MM.1S (cell line): ENCODE measurements at regions not wholly inside any gene's neighbourhood (a gene's known extent, or its start where the extent isn't known, plus 50 kb on each side); places are given as distances from the start of the nearest gene placed in this dataset.

Source experiments
- DNase-seq: peaks from one replicate; pipeline ENCODE4 v3.0.0-alpha.2; 2015
- H2AFZ ChIP-seq: fragments of 300-600 bp; sonication (generic); 2 replicates; pipeline ENCODE4 v1.6.0; 2016; ENCODE audit warnings: antibody characterized with exemption, low read length
- H3F3A ChIP-seq: fragments of 300-600 bp; sonication (generic); 2 replicates; pipeline ENCODE4 v1.6.1; 2016; ENCODE audit warnings: mild to moderate bottlenecking, antibody characterized with exemption, low read length, moderate library complexity, mixed read lengths; ENCODE audit not compliant: insufficient read depth
- H3K27ac ChIP-seq: fragments of 300-600 bp; sonication (generic); 2 replicates; pipeline ENCODE4 v1.5.1; 2016; ENCODE audit warnings: mild to moderate bottlenecking, low read length
- H3K27me3 ChIP-seq: fragments of 300-600 bp; sonication (generic); replicated peaks from 2 replicates; pipeline ENCODE4 v1.6.0; 2016; ENCODE audit warnings: low read length; ENCODE audit not compliant: insufficient read depth
- H3K36me3 ChIP-seq: fragments of 300-600 bp; sonication (generic); replicated peaks from 2 replicates; pipeline ENCODE4 v1.6.1; 2016; ENCODE audit warnings: mild to moderate bottlenecking, low read length, mixed read lengths; ENCODE audit not compliant: insufficient read depth
- H3K4me1 ChIP-seq: fragments of 300-600 bp; sonication (generic); 2 replicates; pipeline ENCODE4 v1.6.1; 2016; ENCODE audit warnings: low read length, mixed read lengths
- H3K4me2 ChIP-seq: fragments of 300-600 bp; sonication (generic); 2 replicates; pipeline ENCODE4 v1.6.0; 2016; ENCODE audit warnings: low read depth, low read length
- H3K4me3 ChIP-seq: fragments of 300-600 bp; sonication (generic); 2 replicates; pipeline ENCODE4 v1.5.1; 2016; ENCODE audit warnings: low read length, mixed read lengths
- H3K79me2 ChIP-seq: fragments of 300-600 bp; sonication (generic); 2 replicates; pipeline ENCODE4 v1.6.1; 2016; ENCODE audit warnings: mixed run types, low read length, mixed read lengths
- H3K9ac ChIP-seq: fragments of 300-600 bp; sonication (generic); 2 replicates; pipeline ENCODE4 v1.6.1; 2016; ENCODE audit warnings: low read length, mixed read lengths
- H3K9me2 ChIP-seq: fragments of 300-600 bp; sonication (generic); replicated peaks from 2 replicates; pipeline ENCODE4 v1.6.1; 2016; ENCODE audit warnings: mild to moderate bottlenecking, low read length, mixed read lengths; ENCODE audit not compliant: insufficient read depth
- H3K9me3 ChIP-seq: fragments of 300-600 bp; sonication (generic); replicated peaks from 2 replicates; pipeline ENCODE4 v1.6.1; 2016; ENCODE audit warnings: mild to moderate bottlenecking, low read length, mixed read lengths; ENCODE audit not compliant: insufficient read depth
- H4K20me1 ChIP-seq: fragments of 300-600 bp; sonication (generic); 2 replicates; pipeline ENCODE4 v1.6.1; 2016; ENCODE audit warnings: mild to moderate bottlenecking, low read length, moderate library complexity, mixed read lengths; ENCODE audit not compliant: insufficient read depth
- CTCF ChIP-seq: fragments of 300-600 bp; sonication (generic); IDR thresholded peaks from 2 replicates; pipeline ENCODE4 v1.5.1; 2016; ENCODE audit warnings: antibody characterized with exemption, low read length, mixed read lengths
- EZH2 ChIP-seq: fragments of 300-600 bp; sonication (generic); optimal IDR thresholded peaks from 2 replicates; pipeline ENCODE3; 2017; ENCODE audit warnings: low read depth, mild to moderate bottlenecking, antibody characterized with exemption, low read length, mixed read lengths
- EZH2phosphoT487 ChIP-seq: fragments of 300-600 bp; sonication (generic); IDR thresholded peaks from 2 replicates; pipeline ENCODE4 v1.6.1; 2018; ENCODE audit warnings: antibody characterized with exemption, low read length

GRCh38 chr4:35695421-35695820, 548.9 kb downstream of the ARAP2 start:
- H3K4me3 ChIP-seq = no peak overlapping the region
- H3K4me1 ChIP-seq = no peaks in the 10 kb centered on the region
- H3K36me3 ChIP-seq = no peaks in the 10 kb centered on the region
- TF ChIP-seq EZH2 (no peak), CTCF (no peak), EZH2phosphoT487 (no peak)
- no peak overlapping the region for H2AFZ ChIP-seq
- no peaks in the 10 kb centered on the region for H3K9me2 ChIP-seq
- H3K27me3 ChIP-seq = no peaks in the 10 kb centered on the region
- no peak for DNase-seq
- no peak overlapping the region for H3K4me2 ChIP-seq
- no peaks in the 10 kb centered on the region for H3K9me3 ChIP-seq
- no peaks in the 10 kb centered on the region for H3F3A ChIP-seq
- H4K20me1 ChIP-seq = no peaks in the 10 kb centered on the region
- no peak overlapping the region for H3K27ac ChIP-seq
- H3K9ac ChIP-seq = no peak overlapping the region
- no peaks in the 10 kb centered on the region for H3K79me2 ChIP-seq

- Histone ChIP-seq H3K36me3 (no peaks in the 10 kb centered on the region), H3K9me3 (no peaks in the 10 kb centered on the region), H2AFZ (no peak overlapping the region), H3K27ac (no peak overlapping the region), H4K20me1 (no peaks in the 10 kb centered on the region), H3K4me1 (no peaks in the 10 kb centered on the region), H3K9ac (no peak overlapping the region), H3F3A (no peaks in the 10 kb centered on the region), H3K27me3 (no peaks in the 10 kb centered on the region), H3K4me2 (no peak overlapping the region), H3K79me2 (no peaks in the 10 kb centered on the region), H3K9me2 (no peaks in the 10 kb centered on the region), H3K4me3 (no peak overlapping the region)
- TF ChIP-seq EZH2 (no peak), CTCF (no peak), EZH2phosphoT487 (no peak)
- no peak for DNase-seq
Observed at GRCh38 chr4:35697210-35697736, 547.0 kb downstream of the ARAP2 start.

- H3K4me1 ChIP-seq = no peaks in the 10 kb centered on the region
- no peak overlapping the region for H3K27ac ChIP-seq
- no peaks in the 10 kb centered on the region for H3K9me2 ChIP-seq
- H3K9ac ChIP-seq = no peak overlapping the region
- DNase-seq = no peak
- TF ChIP-seq EZH2phosphoT487 = no peak
- no peak for TF ChIP-seq CTCF
- no peak for TF ChIP-seq EZH2
- H3K4me3 ChIP-seq = no peak overlapping the region
- no peak overlapping the region for H2AFZ ChIP-seq
- no peaks in the 10 kb centered on the region for H3F3A ChIP-seq
- H3K79me2 ChIP-seq = no peaks in the 10 kb centered on the region
- H3K27me3 ChIP-seq = no peaks in the 10 kb centered on the region
- no peaks in the 10 kb centered on the region for H3K9me3 ChIP-seq
- H3K36me3 ChIP-seq = no peaks in the 10 kb centered on the region
- no peak overlapping the region for H3K4me2 ChIP-seq
- H4K20me1 ChIP-seq = no peaks in the 10 kb centered on the region
Observed at GRCh38 chr4:35700663-35701062, 543.7 kb downstream of the ARAP2 start.
